K562 (cell line): ENCODE measurements at regions not wholly inside any gene's neighbourhood (a gene's known extent, or its start where the extent isn't known, plus 50 kb on each side); places are given as distances from the start of the nearest gene placed in this dataset.

ENCODE experiments used
- ATAC-seq: fragments of 200-7000 bp; cut with Tn5 transposase; 3 replicates; pipeline ENCODE4 v1.9.1; 2020; ENCODE audit warnings: moderate library complexity
- BruUV-seq: library from RNA; stranded (reverse); fragments of 400-500 nt; replicated peaks from 2 replicates; lab custom pipeline; 2021; lab: Mats Ljungman, UMichigan
- CTCF ChIA-PET: fragments of 300-600 bp; formaldehyde crosslinking; extraction: SDS; loops from one replicate; lab custom pipeline; 2021; ENCODE audit warnings: low intra/inter-chr PET ratio; lab: Yijun Ruan, JAX
- POLR2A ChIA-PET: fragments of 300-600, 350-650 bp; sonication (Branson Sonifier 250); formaldehyde crosslinking; extraction: SDS; loops from one replicate; lab custom pipeline; 2021; ENCODE audit warnings: antibody characterized with exemption, inconsistent platforms; lab: Yijun Ruan, JAX
- DNase-seq, 4 experiments: peaks; one replicate each; pipeline versions ENCODE4 v3.0.0 to v3.0.0-alpha.2; 2011 to 2018; ENCODE audit warnings: low spot score in 3 of 4, mixed read lengths in 3 of 4; ENCODE audit errors: extremely low read depth in 1 of 4
- FAIRE-seq: peaks from 2 replicates; lab custom pipeline; 2011; peaks lifted over from hg19 to GRCh38; lab: Jason Lieb, UNC
- H2AFZ ChIP-seq: 2 replicates; pipeline ENCODE4 v1.6.0; 2011; ENCODE audit warnings: low read depth, low read length, control low read depth, inconsistent platforms
- H3K27ac ChIP-seq: fragments of 200-600 bp; 3 replicates; pipeline ENCODE4 v1.8.0; 2011; ENCODE audit warnings: low read depth, mild to moderate bottlenecking, control low read depth, inconsistent platforms, low read length, moderate library complexity, mixed read lengths; ENCODE audit errors: extremely low read depth
- H3K27me3 ChIP-seq, 2 experiments: fragments of 300-600 bp in 1 of 2; 2 replicates in 1 of 2; 3 replicates in 1 of 2; pipeline versions ENCODE4 v1.6.0 to v1.8.0; 2011; ENCODE audit warnings: inconsistent platforms in 2 of 2, low read length in 2 of 2, mild to moderate bottlenecking in 1 of 2, mixed read lengths in 1 of 2, moderate library complexity in 1 of 2; ENCODE audit not compliant: control insufficient read depth in 2 of 2, insufficient read depth in 2 of 2
- H3K36me3 ChIP-seq: fragments of 300-600 bp; 3 replicates; pipeline ENCODE4 v1.8.0; 2011; ENCODE audit warnings: mild to moderate bottlenecking, low read length, inconsistent platforms; ENCODE audit not compliant: control insufficient read depth, insufficient read depth
- H3K4me1 ChIP-seq, 2 experiments: fragments of 200-600 bp in 1 of 2; replicated peaks in 1 of 2; 2 replicates in 1 of 2; 3 replicates in 1 of 2; pipeline versions ENCODE4 v1.5.1 to v1.8.0; 2011; ENCODE audit warnings: inconsistent platforms in 2 of 2, low read length in 2 of 2, mild to moderate bottlenecking in 1 of 2, mixed read lengths in 1 of 2, moderate library complexity in 1 of 2; ENCODE audit not compliant: control insufficient read depth in 2 of 2, insufficient read depth in 2 of 2
- H3K4me2 ChIP-seq: 2 replicates; pipeline ENCODE4 v1.6.1; 2011; ENCODE audit warnings: low read length, control low read depth, inconsistent platforms, mixed read lengths; ENCODE audit not compliant: insufficient read depth
- H3K4me3 ChIP-seq: fragments of 200-600 bp; sonication (generic), shearing (Covaris generic); 2 replicates; pipeline ENCODE4 v1.5.1; 2016; ENCODE audit warnings: control low read depth, inconsistent platforms
- H3K79me2 ChIP-seq: fragments of 200-600 bp; 3 replicates; pipeline ENCODE4 v1.8.0; 2011; ENCODE audit warnings: low read length, inconsistent platforms; ENCODE audit not compliant: control insufficient read depth, insufficient read depth
- H3K9ac ChIP-seq, 2 experiments: 2 replicates each; pipeline versions ENCODE4 v1.6.0 to v1.6.1; 2011; ENCODE audit warnings: low read depth in 2 of 2, low read length in 2 of 2, control low read depth in 1 of 2, inconsistent platforms in 1 of 2, mild to moderate bottlenecking in 1 of 2, mixed read lengths in 1 of 2; ENCODE audit not compliant: insufficient read depth in 1 of 2
- H3K9me1 ChIP-seq: one replicate; pipeline ENCODE4 v1.6.0; 2011; ENCODE audit warnings: inconsistent platforms, mild to moderate bottlenecking, low read length, moderate library complexity; ENCODE audit not compliant: control insufficient read depth, insufficient read depth
- H3K9me3 ChIP-seq: replicated peaks from 2 replicates; pipeline ENCODE4 v1.5.1; 2011; ENCODE audit warnings: low read depth, low read length, inconsistent platforms; ENCODE audit not compliant: control insufficient read depth, insufficient read depth
- H4K20me1 ChIP-seq: replicated peaks from 2 replicates; pipeline ENCODE4 v1.6.1; 2011; ENCODE audit warnings: low read length, inconsistent platforms, mixed read lengths; ENCODE audit not compliant: control insufficient read depth, insufficient read depth
- C11orf30 ChIP-seq: fragments of 450-650 bp; IDR thresholded peaks from 2 replicates; pipeline ENCODE4 v1.6.1; 2016; ENCODE audit warnings: low read depth, mild to moderate bottlenecking
- E4F1 ChIP-seq: fragments of 250-450 bp; sonication (Bioruptor Pico); IDR thresholded peaks from 2 replicates; pipeline ENCODE4 v1.5.0; 2021; ENCODE audit warnings: mild to moderate bottlenecking, borderline replicate concordance
- HSF4 ChIP-seq: fragments of 250-450 bp; sonication (Bioruptor Pico); IDR thresholded peaks from 2 replicates; pipeline ENCODE4 v2.1.2; 2022; ENCODE audit warnings: mild to moderate bottlenecking, moderate library complexity, borderline replicate concordance
- IFI16 ChIP-seq: fragments of 250-450 bp; sonication (Bioruptor Pico); IDR thresholded peaks from 2 replicates; pipeline ENCODE4 v2.1.2; 2022; ENCODE audit warnings: mild to moderate bottlenecking, inconsistent platforms
- MAFG ChIP-seq: fragments of 450-650 bp; conservative IDR thresholded peaks from 2 replicates; pipeline ENCODE4 v1.6.1; 2016; ENCODE audit warnings: missing genetic modification characterization, missing compliant biosample characterization
- TFAP4 ChIP-seq: sonication (generic); formaldehyde crosslinking; IDR thresholded peaks from 2 replicates; pipeline ENCODE4 v1.8.0; 2022; ENCODE audit warnings: missing genetic modification reagents, mild to moderate bottlenecking, moderate library complexity, borderline replicate concordance
- UBTF ChIP-seq, 2 experiments: IDR thresholded peaks; 2 replicates each; pipeline ENCODE4 v1.6.1; 2012; ENCODE audit warnings: improper control_type of control experiment in 2 of 2, low read depth in 2 of 2, low read length in 2 of 2, borderline replicate concordance in 1 of 2
- ZBTB49 ChIP-seq: sonication (generic); formaldehyde crosslinking; IDR thresholded peaks from 2 replicates; pipeline ENCODE4 v1.8.0; 2022; ENCODE audit warnings: missing genetic modification reagents, mild to moderate bottlenecking, borderline replicate concordance
- ZFP30 ChIP-seq: fragments of 250-450 bp; sonication (Bioruptor Pico); IDR thresholded peaks from 2 replicates; pipeline ENCODE4 v1.8.0; 2022; ENCODE audit warnings: moderate library complexity, mild to moderate bottlenecking, inconsistent platforms, borderline replicate concordance
- ZNF212 ChIP-seq: fragments of 450-650 bp; formaldehyde crosslinking; IDR thresholded peaks from 2 replicates; pipeline ENCODE4 v1.4.0; 2020; ENCODE audit warnings: mild to moderate bottlenecking
- ZNF253 ChIP-seq: fragments of 250-450 bp; sonication (Bioruptor Pico); conservative IDR thresholded peaks from 2 replicates; pipeline ENCODE4 v1.6.1; 2021; ENCODE audit warnings: mild to moderate bottlenecking
- ZNF408 ChIP-seq: fragments of 250-450 bp; sonication (Bioruptor Pico); IDR thresholded peaks from 2 replicates; pipeline ENCODE4 v1.4.0; 2020; ENCODE audit warnings: low read depth, mild to moderate bottlenecking, moderate library complexity
- ZNF77 ChIP-seq: fragments of 250-450 bp; sonication (Bioruptor Pico); IDR thresholded peaks from 2 replicates; pipeline ENCODE4 v1.5.0; 2020
- WGBS: fragments of 100-300 bp; shearing (Covaris generic); methylation state at CpG from one replicate; pipeline ENCODE4 v1.1.6; 2016; ENCODE audit warnings: low coverage, mixed read lengths; ENCODE audit not compliant: insufficient coverage; ENCODE audit errors: missing lambda C conversion rate; 5-methylcytosine and 5-hydroxymethylcytosine counted together
- in situ Hi-C: fragments of 300-500 bp; cut with MboI; formaldehyde crosslinking; loops from 4 replicates; pipeline ENCODE4 v1.15.0; 2018; ENCODE audit warnings: inconsistent platforms, mixed read lengths
- intact Hi-C: fragments of 100-400 bp; cut with micrococcal nuclease; formaldehyde crosslinking; loops from 2 replicates; pipeline ENCODE4 v1.14.2; 2022

GRCh38 chr1:209038735-209039134, 544.8 kb upstream of the CAMK1G start (continued):
- TF ChIP-seq IFI16 (CRISPR knock-in tag) (no peak), TFAP4 (CRISPR knock-in tag) (no peak), ZBTB49 (CRISPR knock-in tag) (no peak)
- TF ChIP-seq, all 486 proteins: peak for 0

GRCh38 chr1:209040351-209040750, 543.2 kb upstream of the CAMK1G start:
- ATAC-seq (no peak), DNase-seq (no peak), FAIRE-seq (no peak)
- BruUV-seq: no TSS peak
- Histone ChIP-seq H3K9me3 (no peaks in the 10 kb centered on the region; the same call in 1 of the 2 replicates), H3K27me3 (no peaks in the 10 kb centered on the region), H3K4me3 (no peak overlapping the region), H3K27ac (no peak overlapping the region), H4K20me1 (no peaks in the 10 kb centered on the region), H3K36me3 (no peaks in the 10 kb centered on the region), H3K79me2 (no peaks in the 10 kb centered on the region), H3K4me2 (no peak overlapping the region), H3K9me1 (no peaks in the 10 kb centered on the region), H3K9ac (no peak overlapping the region), H3K4me1 (no peaks in the 10 kb centered on the region), H2AFZ (no peak overlapping the region)
- 0% methylated on average over 3 of the region's 3 CpGs for WGBS
- ChIA-PET CTCF (no interaction called here), POLR2A (no interaction called here)
- intact Hi-C loops (no loop called here), in situ Hi-C loops (no loop called here)
- TF ChIP-seq MAFG (no peak), C11orf30 (no peak), ZFP30 (CRISPR knock-in tag) (no peak), E4F1 (no peak), ZNF77 (CRISPR knock-in tag) (no peak), ZNF212 (no peak), UBTF (IDR thresholded peaks at IDR 0.05; ENCODE audit: borderline replicate concordance in 1 of 2, low read depth in 2 of 2, low read length in 2 of 2) (no peak), ZNF253 (no peak), ZNF408 (CRISPR knock-in tag) (no peak), HSF4 (CRISPR knock-in tag) (no peak)
